Neural cell (in vitro differentiated cells): ENCODE measurements at regions not wholly inside any gene's neighbourhood (a gene's known extent, or its start where the extent isn't known, plus 50 kb on each side); places are given as distances from the start of the nearest gene placed in this dataset.

Experiments
- CTCF ChIP-seq: fragments of 450-650 bp; IDR thresholded peaks from 2 replicates; pipeline ENCODE4 v1.5.1; 2014; ENCODE audit warnings: antibody characterized with exemption, mild to moderate bottlenecking, moderate library complexity; ENCODE audit not compliant: poor library complexity, severe bottlenecking
- EP300 ChIP-seq: fragments of 450-650 bp; conservative IDR thresholded peaks from 2 replicates; pipeline ENCODE4 v1.6.1; 2014; ENCODE audit warnings: antibody characterized with exemption, mild to moderate bottlenecking, moderate library complexity; ENCODE audit not compliant: poor library complexity, severe bottlenecking
- EZH2 ChIP-seq: fragments of 200-600, 300-800 bp; shearing (Covaris generic), sonication (generic); IDR thresholded peaks from 2 replicates; pipeline ENCODE4 v1.6.1; 2014; ENCODE audit warnings: antibody characterized with exemption, low read length, borderline replicate concordance, mild to moderate bottlenecking; ENCODE audit not compliant: insufficient read depth, poor library complexity, severe bottlenecking
- POLR2AphosphoS5 ChIP-seq: IDR thresholded peaks from 2 replicates; pipeline ENCODE4 v1.6.1; 2012
- RAD21 ChIP-seq: fragments of 450-650 bp; conservative IDR thresholded peaks from 2 replicates; pipeline ENCODE4 v1.6.1; 2014; ENCODE audit warnings: antibody characterized with exemption, mild to moderate bottlenecking, moderate library complexity
- REST ChIP-seq: IDR thresholded peaks from 2 replicates; pipeline ENCODE4 v1.6.1; 2012; ENCODE audit warnings: borderline replicate concordance
- SMC3 ChIP-seq: fragments of 450-650 bp; conservative IDR thresholded peaks from 2 replicates; pipeline ENCODE4 v1.6.1; 2014; ENCODE audit warnings: antibody characterized with exemption, mild to moderate bottlenecking, moderate library complexity; ENCODE audit not compliant: poor library complexity
- TAF1 ChIP-seq: IDR thresholded peaks from 2 replicates; pipeline ENCODE4 v1.6.1; 2012; ENCODE audit warnings: low read depth

GRCh38 chr4:29336861-29337260 is 1383.3 kb upstream of the PCDH7 start:
- no peak for TF ChIP-seq POLR2AphosphoS5
- TF ChIP-seq CTCF = no peak
- TF ChIP-seq RAD21 = no peak
- TF ChIP-seq EP300 = no peak
- TF ChIP-seq EZH2 = no peak
- no peak for TF ChIP-seq REST
- TF ChIP-seq TAF1 = no peak
- TF ChIP-seq SMC3 = no peak
